ENCODE measurements at regions not wholly inside any gene's neighbourhood (a gene's known extent, or its start where the extent isn't known, plus 50 kb on each side); places are given as distances from the start of the nearest gene placed in this dataset.

- TF ChIP-seq EP300 (IDR thresholded peaks at IDR 0.05): no peak
- TF ChIP-seq POLR2AphosphoS5 (IDR thresholded peaks at IDR 0.05): no peak
- TF ChIP-seq CTCF (IDR thresholded peaks at IDR 0.05): no peak
Observed at GRCh38 chr2:163800951-163801381, 65.2 kb upstream of the FIGN start.

Data from gastroesophageal sphincter (tissue), 3 donors.